Nephron progenitor cell (in vitro differentiated cells): ENCODE measurements at regions not wholly inside any gene's neighbourhood (a gene's known extent, or its start where the extent isn't known, plus 50 kb on each side); places are given as distances from the start of the nearest gene placed in this dataset.

Experiments
- DNase-seq: peaks from one replicate; pipeline ENCODE4 v3.0.0; 2021
- H3K27ac Mint-ChIP-seq: 2 replicates; pipeline ENCODE4 v1.8.0; 2021; ENCODE audit warnings: mild to moderate bottlenecking, moderate library complexity, mixed read lengths
- H3K27me3 Mint-ChIP-seq: 2 replicates; pipeline ENCODE4 v1.8.0; 2021; ENCODE audit warnings: mild to moderate bottlenecking, low read depth, mixed read lengths; ENCODE audit not compliant: poor library complexity
- H3K36me3 Mint-ChIP-seq: 2 replicates; pipeline ENCODE4 v1.8.0; 2021; ENCODE audit warnings: low read depth, mixed read lengths
- H3K4me1 Mint-ChIP-seq: 2 replicates; pipeline ENCODE4 v1.8.0; 2021; ENCODE audit warnings: mixed read lengths
- H3K4me3 Mint-ChIP-seq: 2 replicates; pipeline ENCODE4 v1.8.0; 2021; ENCODE audit warnings: mild to moderate bottlenecking, moderate library complexity, mixed read lengths
- H3K9me3 Mint-ChIP-seq: 2 replicates; pipeline ENCODE4 v1.8.0; 2021; ENCODE audit warnings: mild to moderate bottlenecking, moderate library complexity, mixed read lengths
- TF ChIP-seq, protein P1 (sequence below): fragments of 200-600 bp; sonication (generic); IDR thresholded peaks from 2 replicates; pipeline ENCODE4 v1.5.0; 2021; ENCODE audit warnings: antibody characterized with exemption

- H3K9me3 Mint-ChIP-seq: no peaks in the 10 kb centered on the region
- H3K36me3 Mint-ChIP-seq: no peaks in the 10 kb centered on the region
- TF ChIP-seq, protein P1, sequence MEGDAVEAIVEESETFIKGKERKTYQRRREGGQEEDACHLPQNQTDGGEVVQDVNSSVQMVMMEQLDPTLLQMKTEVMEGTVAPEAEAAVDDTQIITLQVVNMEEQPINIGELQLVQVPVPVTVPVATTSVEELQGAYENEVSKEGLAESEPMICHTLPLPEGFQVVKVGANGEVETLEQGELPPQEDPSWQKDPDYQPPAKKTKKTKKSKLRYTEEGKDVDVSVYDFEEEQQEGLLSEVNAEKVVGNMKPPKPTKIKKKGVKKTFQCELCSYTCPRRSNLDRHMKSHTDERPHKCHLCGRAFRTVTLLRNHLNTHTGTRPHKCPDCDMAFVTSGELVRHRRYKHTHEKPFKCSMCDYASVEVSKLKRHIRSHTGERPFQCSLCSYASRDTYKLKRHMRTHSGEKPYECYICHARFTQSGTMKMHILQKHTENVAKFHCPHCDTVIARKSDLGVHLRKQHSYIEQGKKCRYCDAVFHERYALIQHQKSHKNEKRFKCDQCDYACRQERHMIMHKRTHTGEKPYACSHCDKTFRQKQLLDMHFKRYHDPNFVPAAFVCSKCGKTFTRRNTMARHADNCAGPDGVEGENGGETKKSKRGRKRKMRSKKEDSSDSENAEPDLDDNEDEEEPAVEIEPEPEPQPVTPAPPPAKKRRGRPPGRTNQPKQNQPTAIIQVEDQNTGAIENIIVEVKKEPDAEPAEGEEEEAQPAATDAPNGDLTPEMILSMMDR: no peak
- H3K27ac Mint-ChIP-seq: no peak overlapping the region
- no peak overlapping the region for H3K4me3 Mint-ChIP-seq
- DNase-seq: no peak
- peaks cover 15% of the 10 kb centered on the region for H3K4me1 Mint-ChIP-seq
- H3K27me3 Mint-ChIP-seq: no peaks in the 10 kb centered on the region
Observed at GRCh38 chr2:18503376-18504228, 56.9 kb downstream of the RDH14 start.

GRCh38 chr2:18502142-18502541 is 58.3 kb downstream of the RDH14 start:
- H3K27me3 Mint-ChIP-seq: no peaks in the 10 kb centered on the region
- TF ChIP-seq, protein P1: no peak
- peaks cover 19% of the 10 kb centered on the region for H3K4me1 Mint-ChIP-seq
- no peak for DNase-seq
- no peaks in the 10 kb centered on the region for H3K9me3 Mint-ChIP-seq
- H3K27ac Mint-ChIP-seq: no peak overlapping the region
- H3K36me3 Mint-ChIP-seq: no peaks in the 10 kb centered on the region
- H3K4me3 Mint-ChIP-seq: no peak overlapping the region

DNA sequence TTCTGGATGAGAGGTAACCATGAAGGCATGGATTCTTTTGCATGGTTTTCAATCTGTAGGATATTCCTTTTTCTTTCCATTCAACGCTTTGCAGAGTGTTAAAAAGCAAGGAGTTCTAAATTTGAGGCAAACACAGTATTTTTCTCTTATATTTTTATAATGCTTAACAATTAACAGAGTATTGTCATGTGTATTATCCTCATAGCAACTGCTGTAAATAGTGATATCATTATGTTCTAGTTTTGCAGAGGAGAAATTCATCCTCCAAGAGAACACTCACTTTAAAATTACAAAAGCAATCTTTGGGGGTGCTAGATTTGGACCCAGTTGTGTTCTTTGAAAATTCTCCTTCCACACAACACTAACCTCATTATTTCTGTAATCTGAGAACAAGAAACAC is 58.7 kb downstream of the RDH14 start:
- Mint-ChIP-seq H3K9me3 (no peaks in the 10 kb centered on the region), H3K36me3 (no peaks in the 10 kb centered on the region), H3K27ac (no peak overlapping the region), H3K27me3 (peaks cover 4% of the 10 kb centered on the region), H3K4me3 (no peak overlapping the region), H3K4me1 (peaks cover 22% of the 10 kb centered on the region)
- no peak for DNase-seq
- TF ChIP-seq, protein P1: no peak

- Mint-ChIP-seq H3K36me3 (no peaks in the 10 kb centered on the region), H3K4me1 (peaks cover 28% of the 10 kb centered on the region), H3K27me3 (peaks cover 8% of the 10 kb centered on the region), H3K27ac (no peak overlapping the region), H3K9me3 (no peaks in the 10 kb centered on the region), H3K4me3 (no peak overlapping the region)
- TF ChIP-seq, protein P1: no peak
- DNase-seq: no peak
Observed at GRCh38 chr2:18501156-18501555, 59.3 kb downstream of the RDH14 start.

DNA sequence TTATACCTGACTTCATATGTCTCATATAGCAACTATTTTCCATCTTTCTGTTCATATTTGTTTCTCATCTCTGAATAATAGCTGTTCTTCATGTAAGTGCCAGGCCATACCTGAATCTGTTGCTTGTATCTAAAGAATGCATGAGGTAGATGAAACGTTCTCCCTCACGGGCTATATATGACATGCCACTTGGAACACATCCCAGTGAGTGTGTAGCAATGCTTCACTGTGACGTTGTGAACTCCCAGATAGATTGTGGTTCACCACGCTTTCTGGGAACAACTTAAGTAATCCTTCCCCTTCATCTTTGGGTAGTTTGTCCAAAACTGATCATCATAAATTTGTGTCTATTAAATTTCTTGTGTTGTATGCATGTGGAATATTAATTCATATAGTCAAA is 60.1 kb downstream of the RDH14 start:
- Mint-ChIP-seq H3K27me3 (peaks cover 8% of the 10 kb centered on the region), H3K4me1 (peaks cover 30% of the 10 kb centered on the region), H3K36me3 (no peaks in the 10 kb centered on the region), H3K27ac (no peak overlapping the region), H3K9me3 (no peaks in the 10 kb centered on the region), H3K4me3 (no peak overlapping the region)
- TF ChIP-seq, protein P1: no peak
- no peak for DNase-seq

DNA sequence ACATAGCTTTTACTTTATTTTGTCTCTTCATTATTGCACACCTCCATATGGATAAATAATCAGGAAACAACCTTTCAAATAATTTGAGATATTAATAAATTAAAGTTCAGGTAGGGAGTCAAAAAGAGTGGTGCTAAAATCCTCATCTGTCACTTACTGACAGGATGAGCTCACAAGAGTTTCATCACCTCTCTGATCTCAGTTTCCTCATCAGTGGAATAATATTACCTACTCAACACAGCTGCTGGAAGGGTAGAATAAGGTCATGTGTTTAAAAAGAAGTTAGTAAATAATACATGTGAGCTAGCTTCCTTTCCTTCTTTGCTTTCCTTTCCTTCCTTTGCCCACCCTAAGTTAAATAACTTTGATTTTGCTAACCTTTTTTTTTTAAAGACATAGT is 61.9 kb downstream of the RDH14 start:
- H3K27ac Mint-ChIP-seq: no peak overlapping the region
- DNase-seq: no peak
- no peak overlapping the region for H3K4me3 Mint-ChIP-seq
- H3K9me3 Mint-ChIP-seq: no peaks in the 10 kb centered on the region
- TF ChIP-seq, protein P1: no peak
- peaks cover 22% of the 10 kb centered on the region for H3K4me1 Mint-ChIP-seq
- no peaks in the 10 kb centered on the region for H3K36me3 Mint-ChIP-seq
- H3K27me3 Mint-ChIP-seq: peaks cover 15% of the 10 kb centered on the region
